ENCODE measurements at regions not wholly inside any gene's neighbourhood (a gene's known extent, or its start where the extent isn't known, plus 50 kb on each side); places are given as distances from the start of the nearest gene placed in this dataset.

GRCh38 chr18:77376733-77377094 lies 127.1 kb downstream of the GALR1 start:
- no peak for DNase-seq
- Histone ChIP-seq H3K9me3 (no peaks in the 10 kb centered on the region), H3K27me3 (no peaks in the 10 kb centered on the region), H3K4me3 (ENCODE audit: low read depth, low read length) (no peak overlapping the region), H3K4me1 (no peaks in the 10 kb centered on the region), H3K36me3 (no peaks in the 10 kb centered on the region)
- TF ChIP-seq CTCF (IDR thresholded peaks at IDR 0.05; ENCODE audit: low read depth, low read length) = no peak

- H3K9me3 ChIP-seq = no peaks in the 10 kb centered on the region
- no peaks in the 10 kb centered on the region for H3K27me3 ChIP-seq
- no peak for DNase-seq
- H3K4me1 ChIP-seq = no peaks in the 10 kb centered on the region
- TF ChIP-seq CTCF (IDR thresholded peaks at IDR 0.05; ENCODE audit: low read depth, low read length) = no peak
- H3K36me3 ChIP-seq = no peaks in the 10 kb centered on the region
- H3K4me3 ChIP-seq (ENCODE audit: low read depth, low read length) = no peak overlapping the region
Measured at GRCh38 chr18:77377813-77378212, 128.2 kb downstream of the GALR1 start.

- Histone ChIP-seq H3K36me3 (no peaks in the 10 kb centered on the region), H3K9me3 (no peaks in the 10 kb centered on the region), H3K4me1 (no peaks in the 10 kb centered on the region), H3K27me3 (no peaks in the 10 kb centered on the region), H3K4me3 (ENCODE audit: low read depth, low read length) (no peak overlapping the region)
- DNase-seq = no peak
- no peak for TF ChIP-seq CTCF (IDR thresholded peaks at IDR 0.05; ENCODE audit: low read depth, low read length)
Measured at GRCh38 chr18:77379976-77380509, 130.4 kb downstream of the GALR1 start.

- no peak for TF ChIP-seq CTCF (IDR thresholded peaks at IDR 0.05; ENCODE audit: low read depth, low read length)
- no peak overlapping the region for H3K4me3 ChIP-seq (ENCODE audit: low read depth, low read length)
- no peaks in the 10 kb centered on the region for H3K27me3 ChIP-seq
- H3K4me1 ChIP-seq = no peaks in the 10 kb centered on the region
- H3K9me3 ChIP-seq = no peaks in the 10 kb centered on the region
- DNase-seq = no peak
- H3K36me3 ChIP-seq = no peaks in the 10 kb centered on the region
Measured at GRCh38 chr18:77380695-77381094, 131.0 kb downstream of the GALR1 start.

GRCh38 chr18:77392321-77392720 lies 142.7 kb downstream of the GALR1 start:
- DNase-seq = no peak
- TF ChIP-seq CTCF (IDR thresholded peaks at IDR 0.05; ENCODE audit: low read depth, low read length) = no peak
- no peaks in the 10 kb centered on the region for H3K4me1 ChIP-seq
- no peaks in the 10 kb centered on the region for H3K36me3 ChIP-seq
- no peak overlapping the region for H3K4me3 ChIP-seq (ENCODE audit: low read depth, low read length)
- no peaks in the 10 kb centered on the region for H3K9me3 ChIP-seq
- no peaks in the 10 kb centered on the region for H3K27me3 ChIP-seq

GRCh38 chr18:77393519-77393918 lies 143.9 kb downstream of the GALR1 start:
- no peaks in the 10 kb centered on the region for H3K9me3 ChIP-seq
- no peak for TF ChIP-seq CTCF (IDR thresholded peaks at IDR 0.05; ENCODE audit: low read depth, low read length)
- no peaks in the 10 kb centered on the region for H3K36me3 ChIP-seq
- H3K4me1 ChIP-seq = no peaks in the 10 kb centered on the region
- no peak for DNase-seq
- H3K27me3 ChIP-seq = no peaks in the 10 kb centered on the region
- H3K4me3 ChIP-seq (ENCODE audit: low read depth, low read length) = no peak overlapping the region

Measured in BE2C (cell line).